IMR-90 (cell line): ENCODE measurements at regions not wholly inside any gene's neighbourhood (a gene's known extent, or its start where the extent isn't known, plus 50 kb on each side); places are given as distances from the start of the nearest gene placed in this dataset.

Experiments
- BHLHE40 ChIP-seq: fragments of 150-350 bp; IDR thresholded peaks from 2 replicates; pipeline ENCODE4 v1.6.1; 2016; ENCODE audit warnings: mild to moderate bottlenecking, low read depth, low read length
- CEBPB ChIP-seq: IDR thresholded peaks from 2 replicates; pipeline ENCODE4 v1.6.1; 2012; ENCODE audit warnings: low read depth, low read length, improper control_type of control experiment
- CHD1 ChIP-seq: IDR thresholded peaks from 2 replicates; pipeline ENCODE4 v1.6.1; 2012; ENCODE audit warnings: low read depth, low read length, improper control_type of control experiment
- CTCF ChIP-seq: conservative IDR thresholded peaks from 2 replicates; pipeline ENCODE4 v1.5.1; 2012; ENCODE audit warnings: mild to moderate bottlenecking, low read depth, low read length, improper control_type of control experiment
- ELK1 ChIP-seq: fragments of 150-350 bp; IDR thresholded peaks from 2 replicates; pipeline ENCODE4 v1.6.1; 2016; ENCODE audit warnings: low read depth, mild to moderate bottlenecking, low read length, moderate library complexity, borderline replicate concordance
- MXI1 ChIP-seq: IDR thresholded peaks from 2 replicates; pipeline ENCODE4 v1.6.1; 2012; ENCODE audit warnings: low read depth, mild to moderate bottlenecking, low read length, moderate library complexity, borderline replicate concordance
- POLR2A ChIP-seq: IDR thresholded peaks from 2 replicates; pipeline ENCODE4 v1.6.1; 2012; ENCODE audit warnings: mild to moderate bottlenecking, low read depth, low read length
- RAD21 ChIP-seq: IDR thresholded peaks from 2 replicates; pipeline ENCODE4 v1.6.1; 2012; ENCODE audit warnings: low read length, improper control_type of control experiment
- RFX5 ChIP-seq: IDR thresholded peaks from 2 replicates; pipeline ENCODE4 v1.8.0; 2012; ENCODE audit warnings: low read depth, mild to moderate bottlenecking, low read length, moderate library complexity

- no peak for TF ChIP-seq CEBPB
- no peak for TF ChIP-seq CTCF
- TF ChIP-seq POLR2A: no peak
- no peak for TF ChIP-seq MXI1
- no peak for TF ChIP-seq BHLHE40
- TF ChIP-seq ELK1: no peak
- TF ChIP-seq RAD21: no peak
- no peak for TF ChIP-seq RFX5
- no peak for TF ChIP-seq CHD1
Measured at GRCh38 chr1:55747408-55747841, 532.3 kb upstream of the USP24 start.
